HL-60 (cell line): ENCODE measurements at regions not wholly inside any gene's neighbourhood (a gene's known extent, or its start where the extent isn't known, plus 50 kb on each side); places are given as distances from the start of the nearest gene placed in this dataset.

Source experiments
- POLR2AphosphoS5 ChIP-seq: IDR thresholded peaks from 2 replicates; pipeline ENCODE4 v1.6.1; 2012; ENCODE audit warnings: low read depth
- TF ChIP-seq, protein P1 (sequence below): IDR thresholded peaks from one replicate; pipeline ENCODE4 v1.5.1; 2011; ENCODE audit warnings: low read length, control low read depth, inconsistent platforms; ENCODE audit not compliant: insufficient read depth
- TF ChIP-seq, protein P2 (sequence below): IDR thresholded peaks from 2 replicates; pipeline ENCODE4 v1.6.1; 2012; ENCODE audit warnings: low read depth; ENCODE audit not compliant: insufficient replicate concordance

DNA sequence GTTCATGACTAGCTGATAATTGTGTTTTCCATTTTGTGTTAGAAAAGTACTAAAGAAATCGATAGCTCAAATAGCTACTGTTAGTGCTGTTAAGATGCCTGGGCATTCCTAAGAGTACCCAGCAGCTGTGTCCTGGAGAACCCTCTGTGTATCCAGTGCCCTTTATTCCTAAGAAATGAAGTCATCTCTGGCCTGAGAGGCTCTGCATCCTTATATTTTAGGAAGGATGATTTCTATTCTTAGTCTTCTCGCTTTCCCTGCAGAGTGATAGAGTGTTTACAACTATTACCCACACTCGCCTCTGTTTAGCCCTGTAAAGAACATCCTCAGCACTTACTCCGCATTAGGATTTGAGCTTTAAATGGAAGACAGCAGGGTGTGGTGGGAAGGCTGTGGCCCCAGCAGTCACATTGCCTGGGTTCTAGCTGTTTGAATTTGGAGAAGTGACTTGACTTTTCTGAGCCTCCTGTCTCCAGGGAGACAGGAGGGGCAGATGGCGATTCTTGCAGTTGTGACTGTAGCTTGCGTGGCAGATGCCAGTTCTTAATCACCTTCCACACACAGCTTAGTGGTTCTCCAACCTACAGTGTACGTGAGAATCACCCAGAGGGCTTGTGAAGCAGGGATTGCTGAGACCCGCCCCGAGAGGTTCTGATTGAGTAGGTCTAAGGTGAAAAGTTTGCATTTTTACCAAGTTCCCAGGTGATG lies 177.2 kb upstream of the PITX1 start:
- TF ChIP-seq, protein P1, sequence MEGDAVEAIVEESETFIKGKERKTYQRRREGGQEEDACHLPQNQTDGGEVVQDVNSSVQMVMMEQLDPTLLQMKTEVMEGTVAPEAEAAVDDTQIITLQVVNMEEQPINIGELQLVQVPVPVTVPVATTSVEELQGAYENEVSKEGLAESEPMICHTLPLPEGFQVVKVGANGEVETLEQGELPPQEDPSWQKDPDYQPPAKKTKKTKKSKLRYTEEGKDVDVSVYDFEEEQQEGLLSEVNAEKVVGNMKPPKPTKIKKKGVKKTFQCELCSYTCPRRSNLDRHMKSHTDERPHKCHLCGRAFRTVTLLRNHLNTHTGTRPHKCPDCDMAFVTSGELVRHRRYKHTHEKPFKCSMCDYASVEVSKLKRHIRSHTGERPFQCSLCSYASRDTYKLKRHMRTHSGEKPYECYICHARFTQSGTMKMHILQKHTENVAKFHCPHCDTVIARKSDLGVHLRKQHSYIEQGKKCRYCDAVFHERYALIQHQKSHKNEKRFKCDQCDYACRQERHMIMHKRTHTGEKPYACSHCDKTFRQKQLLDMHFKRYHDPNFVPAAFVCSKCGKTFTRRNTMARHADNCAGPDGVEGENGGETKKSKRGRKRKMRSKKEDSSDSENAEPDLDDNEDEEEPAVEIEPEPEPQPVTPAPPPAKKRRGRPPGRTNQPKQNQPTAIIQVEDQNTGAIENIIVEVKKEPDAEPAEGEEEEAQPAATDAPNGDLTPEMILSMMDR = no peak
- no peak for TF ChIP-seq POLR2AphosphoS5
- TF ChIP-seq, protein P2, sequence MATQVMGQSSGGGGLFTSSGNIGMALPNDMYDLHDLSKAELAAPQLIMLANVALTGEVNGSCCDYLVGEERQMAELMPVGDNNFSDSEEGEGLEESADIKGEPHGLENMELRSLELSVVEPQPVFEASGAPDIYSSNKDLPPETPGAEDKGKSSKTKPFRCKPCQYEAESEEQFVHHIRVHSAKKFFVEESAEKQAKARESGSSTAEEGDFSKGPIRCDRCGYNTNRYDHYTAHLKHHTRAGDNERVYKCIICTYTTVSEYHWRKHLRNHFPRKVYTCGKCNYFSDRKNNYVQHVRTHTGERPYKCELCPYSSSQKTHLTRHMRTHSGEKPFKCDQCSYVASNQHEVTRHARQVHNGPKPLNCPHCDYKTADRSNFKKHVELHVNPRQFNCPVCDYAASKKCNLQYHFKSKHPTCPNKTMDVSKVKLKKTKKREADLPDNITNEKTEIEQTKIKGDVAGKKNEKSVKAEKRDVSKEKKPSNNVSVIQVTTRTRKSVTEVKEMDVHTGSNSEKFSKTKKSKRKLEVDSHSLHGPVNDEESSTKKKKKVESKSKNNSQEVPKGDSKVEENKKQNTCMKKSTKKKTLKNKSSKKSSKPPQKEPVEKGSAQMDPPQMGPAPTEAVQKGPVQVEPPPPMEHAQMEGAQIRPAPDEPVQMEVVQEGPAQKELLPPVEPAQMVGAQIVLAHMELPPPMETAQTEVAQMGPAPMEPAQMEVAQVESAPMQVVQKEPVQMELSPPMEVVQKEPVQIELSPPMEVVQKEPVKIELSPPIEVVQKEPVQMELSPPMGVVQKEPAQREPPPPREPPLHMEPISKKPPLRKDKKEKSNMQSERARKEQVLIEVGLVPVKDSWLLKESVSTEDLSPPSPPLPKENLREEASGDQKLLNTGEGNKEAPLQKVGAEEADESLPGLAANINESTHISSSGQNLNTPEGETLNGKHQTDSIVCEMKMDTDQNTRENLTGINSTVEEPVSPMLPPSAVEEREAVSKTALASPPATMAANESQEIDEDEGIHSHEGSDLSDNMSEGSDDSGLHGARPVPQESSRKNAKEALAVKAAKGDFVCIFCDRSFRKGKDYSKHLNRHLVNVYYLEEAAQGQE = no peak
